ENCODE measurements at regions not wholly inside any gene's neighbourhood (a gene's known extent, or its start where the extent isn't known, plus 50 kb on each side); places are given as distances from the start of the nearest gene placed in this dataset.

DNA sequence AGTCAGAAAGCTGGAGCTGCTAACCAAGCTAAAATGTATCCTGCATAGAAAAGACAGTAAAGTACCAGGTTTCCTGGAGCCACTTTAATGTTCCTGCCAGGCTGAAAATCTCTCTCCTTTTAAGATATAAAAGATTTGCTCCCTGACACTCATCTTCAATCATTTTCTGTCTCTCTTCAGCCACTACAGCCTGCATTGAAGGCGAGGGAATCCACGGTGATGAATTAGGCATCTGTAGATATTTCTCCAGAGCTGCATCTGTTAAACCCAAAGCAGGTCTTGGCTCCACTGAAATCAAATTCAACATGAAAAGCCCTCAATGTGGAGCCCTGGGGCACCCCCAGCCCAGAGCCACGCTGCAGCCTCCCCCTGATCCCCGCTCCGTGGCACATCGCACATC, 94.7 kb upstream of the CRHR1 start:
- no peak for DNase-seq

DNA sequence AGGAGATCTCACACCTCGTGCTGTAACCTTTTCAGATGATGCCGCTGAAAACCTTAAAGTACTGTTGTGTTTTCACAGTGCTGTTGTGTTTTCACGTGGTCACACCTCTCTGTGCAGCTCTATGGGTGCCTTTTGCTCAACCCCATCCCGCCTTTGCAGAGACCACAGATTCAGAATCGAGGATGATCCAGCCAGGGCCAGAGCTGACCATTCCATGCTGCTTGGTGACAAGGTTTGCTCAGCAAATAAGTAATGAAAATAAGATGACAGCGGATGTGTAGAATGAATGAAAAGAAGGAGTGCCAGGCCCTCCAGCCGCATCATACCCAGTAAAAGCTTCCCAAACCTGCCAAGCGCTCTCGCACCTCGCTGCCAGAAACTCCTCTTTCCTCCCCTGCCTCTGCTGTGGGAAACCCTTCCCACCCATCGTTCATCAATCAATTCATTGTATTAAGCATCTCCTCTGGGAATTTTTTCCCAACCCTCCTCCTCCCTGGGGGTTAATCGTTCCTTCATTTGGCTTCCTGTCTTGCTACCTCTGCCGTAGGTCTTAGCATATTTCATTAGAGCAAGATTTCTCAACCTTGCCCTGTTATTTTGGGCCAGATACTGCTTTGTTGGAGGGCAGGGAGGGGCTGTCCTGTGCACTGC, 93.4 kb upstream of the CRHR1 start:
- no peak for DNase-seq

DNA sequence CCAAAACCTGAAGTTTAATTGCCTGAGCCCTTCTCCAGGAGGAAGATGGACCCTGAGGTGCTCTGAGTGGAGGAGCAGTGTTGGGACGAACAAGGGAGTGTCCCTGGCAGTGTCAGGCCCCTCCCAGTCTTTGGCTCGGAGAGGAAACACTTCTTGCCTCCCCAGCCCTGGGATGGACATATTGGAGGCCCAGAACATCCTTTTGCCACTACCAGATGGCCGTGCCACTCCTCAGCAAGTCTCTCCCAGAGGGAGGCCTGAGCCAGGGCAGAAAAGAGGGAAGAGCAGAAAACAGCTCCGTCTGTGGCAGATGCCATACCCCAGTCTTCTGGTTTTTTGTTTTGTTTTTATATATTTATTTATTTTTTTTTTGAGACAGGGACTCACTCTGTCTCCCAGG, 91.5 kb upstream of the CRHR1 start:
- DNase-seq, result no peak

- no peak for DNase-seq
Observed at GRCh38 chr17:45693792-45694191, 90.3 kb upstream of the CRHR1 start.

GRCh38 chr17:45696442-45696841, 87.7 kb upstream of the CRHR1 start:
- DNase-seq, result no peak

GRCh38 chr17:45697076-45697475, 87.0 kb upstream of the CRHR1 start:
- no peak for DNase-seq

- DNase-seq, result no peak
Observed at GRCh38 chr17:45700171-45701090, 83.7 kb upstream of the CRHR1 start.

DNA sequence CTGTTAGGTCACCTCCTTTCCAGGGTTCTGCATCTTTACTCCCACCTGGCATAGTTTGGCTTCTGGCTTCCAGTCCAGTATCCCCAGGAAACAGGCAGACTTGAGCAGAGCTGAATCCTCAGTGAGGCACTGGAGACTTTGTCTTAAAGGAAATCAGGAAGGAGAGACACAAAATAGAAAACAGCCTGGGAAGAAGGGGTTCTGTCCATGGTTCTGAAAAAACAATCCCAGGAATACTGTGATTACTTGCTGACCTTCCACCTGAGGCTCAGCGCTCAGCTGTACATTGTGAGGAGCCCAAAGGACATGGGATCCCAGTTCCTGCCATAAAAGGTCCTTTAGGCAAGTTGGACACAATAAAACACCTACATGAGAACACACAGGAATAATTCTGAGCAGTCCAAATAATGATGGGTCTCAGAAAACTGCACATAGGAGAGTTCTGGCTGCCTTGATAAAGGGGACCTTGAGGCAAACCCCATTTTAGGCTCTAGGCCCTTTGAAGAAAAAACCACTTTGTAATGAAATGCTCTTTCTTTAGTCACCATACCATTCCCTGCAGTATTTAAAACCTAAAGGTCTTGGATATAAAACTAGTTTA, 81.4 kb upstream of the CRHR1 start:
- DNase-seq, result no peak

- DNase-seq, result no peak
Observed at GRCh38 chr17:45703348-45703747, 80.8 kb upstream of the CRHR1 start.

GRCh38 chr17:45703806-45704205, 80.3 kb upstream of the CRHR1 start:
- no peak for DNase-seq

DNA sequence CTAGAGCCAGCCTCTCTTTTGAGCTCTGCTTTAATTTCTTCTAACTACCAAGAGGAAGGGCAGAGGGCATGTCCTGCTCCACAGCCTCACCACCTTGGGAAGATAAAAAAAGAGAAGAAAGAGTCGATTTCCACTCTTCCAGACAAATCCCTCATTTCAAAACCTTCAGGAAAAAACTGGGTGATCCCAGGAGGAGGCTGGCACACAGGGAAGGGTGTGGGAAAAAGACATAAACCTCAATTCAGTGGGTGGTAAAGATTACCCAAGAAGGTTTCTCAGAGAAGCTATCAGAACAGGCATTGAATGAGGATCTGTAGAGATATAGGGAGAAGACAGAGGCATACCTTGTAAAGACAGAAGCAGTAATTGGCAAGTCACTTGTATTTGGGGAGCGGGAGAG, 79.9 kb upstream of the CRHR1 start:
- DNase-seq, result no peak

GRCh38 chr17:45705123-45706009, 78.8 kb upstream of the CRHR1 start:
- DNase-seq, result no peak

GRCh38 chr17:45706033-45706432, 78.1 kb upstream of the CRHR1 start:
- DNase-seq, result no peak

GRCh38 chr17:45708707-45709290, 75.3 kb upstream of the CRHR1 start:
- DNase-seq, result no peak

DNA sequence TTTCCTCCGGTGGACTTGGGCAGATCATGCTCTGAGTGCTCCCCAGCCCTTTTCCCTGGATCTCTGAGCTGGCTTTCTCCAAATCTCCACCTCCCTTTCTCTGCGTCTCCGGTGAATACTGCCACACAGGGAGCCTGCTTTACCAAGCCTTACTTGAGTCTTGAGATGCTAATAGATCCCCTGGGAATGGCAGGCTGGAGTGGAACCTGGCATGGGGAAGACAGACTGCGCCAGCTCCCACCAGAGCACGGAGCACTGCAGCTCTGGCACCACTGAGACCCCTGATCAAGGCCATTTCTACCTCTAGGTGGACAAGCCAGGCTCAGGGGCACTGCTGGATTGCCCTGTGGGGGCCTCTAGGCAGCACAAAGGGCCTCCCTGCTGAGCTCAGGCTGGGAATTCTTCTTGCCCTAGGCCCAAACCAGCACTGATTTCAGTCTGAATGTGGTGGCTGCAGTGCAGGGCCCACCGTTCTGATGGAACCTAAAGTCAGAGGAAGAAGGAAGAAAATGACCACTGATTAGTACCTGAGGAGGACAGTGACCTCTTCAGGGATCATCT, 74.3 kb upstream of the CRHR1 start:
- DNase-seq, result no peak

- no peak for DNase-seq
Observed at GRCh38 chr17:45715787-45716186, 68.3 kb upstream of the CRHR1 start.

- DNase-seq, result no peak
Observed at GRCh38 chr17:45718791-45719190, 65.3 kb upstream of the CRHR1 start.

GRCh38 chr17:45719335-45720071, 64.6 kb upstream of the CRHR1 start:
- DNase-seq, result peak; percentile 44

DNA sequence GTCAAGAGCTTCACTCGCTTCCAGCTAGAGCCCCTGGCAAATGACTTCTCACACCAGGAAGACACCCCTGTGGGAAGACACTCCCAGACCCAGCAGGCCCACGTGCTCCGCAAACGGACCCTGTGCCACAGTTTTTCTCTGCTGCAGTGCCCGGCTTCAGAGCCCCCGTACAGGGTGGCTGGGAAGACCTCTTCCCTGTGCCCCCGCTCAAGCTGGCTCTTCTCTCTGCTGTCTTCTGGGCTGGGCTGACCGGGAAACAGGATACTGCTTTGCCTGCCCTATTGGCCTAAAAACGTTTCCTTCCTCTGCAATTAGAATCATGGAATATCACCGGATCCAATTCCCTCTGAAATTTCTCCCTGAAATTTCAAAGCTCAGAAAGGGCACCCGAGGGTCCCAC, 63.7 kb upstream of the CRHR1 start:
- no peak for DNase-seq

- DNase-seq, result no peak
Observed at GRCh38 chr17:45722161-45722560, 62.0 kb upstream of the CRHR1 start.

DNA sequence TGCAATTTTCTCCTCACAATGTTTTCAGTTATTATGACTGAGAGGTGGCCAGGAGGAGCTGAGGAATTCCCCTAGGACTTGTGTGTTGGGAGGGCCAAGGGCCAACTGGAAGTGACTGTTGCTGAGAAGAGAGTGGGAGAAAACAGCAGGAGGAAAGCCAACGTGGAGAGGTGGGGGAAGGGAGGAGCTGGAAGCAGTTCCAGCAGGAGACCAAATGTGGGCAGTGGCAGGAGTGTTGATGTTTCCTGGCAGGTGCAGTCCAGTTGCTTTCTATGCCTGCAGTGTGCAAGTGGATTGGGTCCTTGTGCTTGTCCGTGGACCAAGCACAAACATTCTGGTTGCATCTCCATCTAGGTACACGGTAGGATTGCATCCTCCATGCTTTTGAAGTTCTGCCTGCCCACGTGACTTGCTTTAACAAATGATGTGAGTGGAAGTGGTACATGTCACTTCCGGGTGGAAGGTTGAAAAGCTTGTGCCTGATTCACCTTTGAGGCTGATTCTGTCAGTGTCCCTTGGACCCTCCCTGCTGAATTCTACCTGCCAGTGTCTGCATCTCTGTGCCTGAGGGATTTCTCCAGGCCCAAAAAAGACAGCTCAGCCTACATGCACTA, 54.7 kb upstream of the CRHR1 start:
- DNase-seq, result no peak
